ENCODE measurements at regions not wholly inside any gene's neighbourhood (a gene's known extent, or its start where the extent isn't known, plus 50 kb on each side); places are given as distances from the start of the nearest gene placed in this dataset.
"Not testable (repeated sequence)": the region's sequence is repeated elsewhere in the genome, so short reads cannot be mapped to it uniquely, and the experiment has no call there.

DNA sequence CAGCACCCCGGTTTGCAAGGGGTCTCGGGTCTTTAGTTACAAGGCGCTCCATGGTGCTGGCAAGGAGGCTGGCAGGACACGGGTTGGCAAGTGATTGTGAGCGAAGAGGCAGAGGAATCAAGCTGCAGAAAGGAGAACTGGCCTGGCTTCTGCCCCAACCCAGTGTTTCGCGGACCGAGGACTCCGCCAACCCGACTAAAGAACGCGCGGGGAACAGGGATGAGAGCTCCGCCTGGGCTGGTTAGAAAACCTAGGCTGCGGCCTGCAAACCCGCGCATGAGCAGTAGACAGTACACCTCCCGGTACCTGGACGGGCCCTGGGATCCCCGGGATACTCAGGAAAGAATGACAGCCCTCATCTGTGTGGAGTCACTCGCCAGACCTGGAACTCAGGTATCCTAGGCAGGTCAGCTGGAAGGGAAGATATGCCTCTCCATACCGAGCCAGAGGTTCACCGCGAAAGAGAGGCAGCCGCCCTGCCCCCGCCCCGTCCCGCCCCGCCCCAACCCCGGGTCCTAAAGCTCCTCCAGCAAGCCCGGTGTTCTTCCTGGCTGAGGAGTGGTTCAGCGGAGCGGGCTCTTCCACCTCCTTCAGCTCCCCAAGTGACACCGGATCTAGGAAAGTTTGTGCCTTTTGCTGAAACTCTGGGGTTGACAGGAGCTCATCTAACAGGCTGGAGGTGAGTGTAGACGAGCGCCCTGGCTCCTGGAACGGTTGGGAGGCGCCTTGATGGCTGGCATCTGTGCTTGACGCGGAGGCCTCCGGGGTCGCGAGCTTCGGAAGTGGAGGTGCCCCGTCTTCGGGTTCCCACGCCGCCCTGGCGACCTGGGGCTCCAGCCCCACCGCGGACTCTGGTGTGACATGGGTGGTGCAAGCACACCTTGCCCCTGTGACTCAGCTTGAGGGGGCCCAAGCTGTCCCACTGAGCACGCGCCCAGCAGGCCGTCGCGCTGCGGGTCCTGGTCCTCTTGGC lies 1847.3 kb upstream of the DEFB115 start:
- no peak for DNase-seq (ENCODE audit: low read depth, low spot score)
- no peak overlapping the region for H3K4me3 ChIP-seq (ENCODE audit: low read length)

DNA sequence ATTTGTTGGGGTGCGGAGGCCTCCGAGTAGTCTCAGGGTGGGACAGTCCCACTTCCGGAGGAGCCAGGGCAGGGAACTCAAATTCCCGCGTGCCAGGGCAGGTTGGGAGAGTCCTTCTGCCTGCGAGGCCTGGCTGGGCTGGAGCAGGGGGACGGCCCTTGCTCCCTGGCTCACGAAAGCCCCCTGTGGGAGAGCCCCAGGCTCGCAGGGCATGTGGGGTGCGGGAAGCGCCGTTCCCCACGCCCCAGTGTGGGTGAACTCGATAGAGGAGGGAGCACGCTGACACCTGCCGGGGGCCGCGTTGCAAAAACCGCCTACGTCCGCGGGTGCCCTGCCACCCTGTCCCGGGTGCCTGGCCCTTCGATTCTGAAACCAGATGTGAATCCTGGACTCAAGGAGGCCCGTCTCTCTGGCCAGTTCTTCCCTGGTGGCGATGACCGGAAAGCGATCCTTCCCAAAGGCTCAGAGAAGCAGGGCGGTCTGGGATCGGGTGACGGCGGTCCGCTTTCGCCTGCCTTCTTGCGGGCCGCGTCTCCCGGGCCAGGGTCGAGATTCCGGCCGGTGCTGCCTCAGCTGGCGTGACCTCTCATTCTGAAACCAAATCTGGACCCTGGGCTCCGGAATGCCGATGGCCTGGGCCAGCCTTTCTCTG lies 1846.5 kb upstream of the DEFB115 start:
- DNase-seq (ENCODE audit: low read depth, low spot score) = no peak
- no peak overlapping the region for H3K4me3 ChIP-seq (ENCODE audit: low read length)

DNA sequence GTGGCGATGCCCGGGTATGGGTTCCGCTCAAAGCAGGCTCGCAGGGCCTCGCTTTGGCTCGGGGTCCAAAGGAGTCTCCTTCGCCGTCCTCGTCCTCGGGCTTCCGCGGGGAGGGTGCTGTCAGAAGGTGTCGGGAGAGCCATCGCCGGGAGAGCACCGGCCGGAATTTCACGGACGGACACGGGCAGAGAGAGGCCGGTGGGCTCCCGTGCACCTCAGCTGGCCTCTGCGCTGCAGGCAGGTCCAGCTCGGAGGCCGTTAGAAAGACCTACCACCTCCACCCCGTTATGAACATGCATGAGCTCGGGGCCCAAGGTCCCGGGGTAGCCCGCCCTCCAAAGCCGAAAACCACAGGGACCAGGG lies 1846.0 kb upstream of the DEFB115 start:
- DNase-seq (ENCODE audit: low read depth, low spot score); H3K4me3 ChIP-seq (ENCODE audit: low read length): not testable (repeated sequence)

DNA sequence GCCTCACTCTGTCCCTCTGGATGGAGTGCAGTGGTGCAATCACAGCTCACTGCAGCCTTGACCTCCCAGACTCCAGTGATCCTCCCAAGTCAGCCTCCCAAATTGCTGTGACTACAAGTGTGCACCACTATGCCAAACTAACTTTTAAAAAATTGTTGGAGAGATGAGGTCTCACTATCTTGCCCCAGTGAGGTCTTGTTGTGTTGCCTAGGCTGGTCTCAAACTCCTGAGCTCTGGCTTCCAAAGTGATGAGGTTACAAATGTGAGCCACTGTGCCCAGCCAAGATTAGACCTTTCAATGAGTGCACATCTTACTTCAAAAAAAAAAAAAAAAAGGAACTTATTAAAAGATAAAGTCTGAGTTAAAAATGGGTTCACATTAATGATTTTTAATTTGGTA lies 1838.1 kb upstream of the DEFB115 start:
- no peak for DNase-seq (ENCODE audit: low read depth, low spot score)
- no peak overlapping the region for H3K4me3 ChIP-seq (ENCODE audit: low read length)

DNA sequence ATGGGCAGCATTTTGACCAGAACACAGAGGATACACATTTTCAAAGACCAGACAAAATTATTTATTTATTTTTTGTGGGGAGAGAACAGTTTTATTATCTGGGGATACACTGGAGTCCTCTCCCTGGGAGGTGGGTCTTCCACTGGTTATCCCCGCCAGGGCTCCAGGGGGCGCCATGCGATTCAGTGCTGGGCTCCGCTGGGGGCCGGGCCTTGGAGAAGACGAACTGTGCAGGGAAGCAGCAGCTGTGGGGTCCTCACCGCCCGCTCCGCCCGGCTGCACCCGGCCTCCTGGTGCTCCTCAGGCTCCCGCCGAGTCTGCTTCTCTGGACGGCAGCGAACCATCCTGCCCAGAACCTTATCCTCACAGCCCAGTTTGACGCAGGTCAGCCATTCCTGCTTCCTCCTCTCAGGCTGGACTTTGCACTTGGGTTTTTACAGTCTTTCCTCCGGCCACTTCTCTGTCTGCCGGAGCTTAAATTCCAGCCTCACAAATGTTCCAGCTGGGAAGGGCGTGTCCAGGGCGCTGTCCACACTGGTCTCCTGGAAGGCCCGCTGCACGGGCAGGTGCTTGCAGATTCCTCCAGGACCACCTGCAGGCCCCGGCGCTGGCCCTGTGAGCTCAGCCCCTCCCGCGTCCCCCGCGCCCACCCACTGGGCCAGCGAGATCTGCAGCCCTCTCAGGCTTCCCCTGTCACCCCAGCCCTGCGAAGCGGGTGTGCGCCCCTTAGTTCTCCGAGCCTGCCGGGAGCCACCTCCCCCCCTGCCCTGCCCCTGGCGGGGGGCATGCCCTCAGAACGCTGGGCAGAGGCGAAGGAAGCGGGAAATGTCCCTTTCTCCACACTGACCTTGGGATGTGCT lies 1830.0 kb upstream of the DEFB115 start:
- no peak overlapping the region for H3K4me3 ChIP-seq (ENCODE audit: low read length)
- DNase-seq (ENCODE audit: low read depth, low spot score) = no peak

DNA sequence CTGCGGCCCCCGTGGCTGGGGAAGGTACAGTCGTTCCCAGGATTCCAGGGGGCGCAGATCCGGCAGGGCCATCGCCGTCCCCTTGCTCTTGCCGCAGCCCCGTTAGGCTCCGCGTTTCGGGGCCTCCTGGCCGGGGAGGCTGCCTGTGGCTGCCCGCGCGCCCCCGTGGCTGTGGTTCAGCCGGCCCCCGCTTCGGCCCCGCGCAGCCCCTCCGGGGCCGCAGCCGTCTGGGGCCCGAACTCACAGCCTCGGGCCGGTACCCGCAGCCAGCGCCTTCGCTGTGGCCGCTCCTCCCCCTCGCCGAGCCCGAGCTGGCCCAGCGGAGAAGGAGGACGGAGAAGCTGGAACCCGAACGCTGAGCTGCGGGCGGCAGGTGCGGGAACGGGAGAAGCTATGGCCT lies 1826.9 kb upstream of the DEFB115 start:
- DNase-seq (ENCODE audit: low read depth, low spot score) = no peak
- H3K4me3 ChIP-seq (ENCODE audit: low read length) = no peak overlapping the region

DNA sequence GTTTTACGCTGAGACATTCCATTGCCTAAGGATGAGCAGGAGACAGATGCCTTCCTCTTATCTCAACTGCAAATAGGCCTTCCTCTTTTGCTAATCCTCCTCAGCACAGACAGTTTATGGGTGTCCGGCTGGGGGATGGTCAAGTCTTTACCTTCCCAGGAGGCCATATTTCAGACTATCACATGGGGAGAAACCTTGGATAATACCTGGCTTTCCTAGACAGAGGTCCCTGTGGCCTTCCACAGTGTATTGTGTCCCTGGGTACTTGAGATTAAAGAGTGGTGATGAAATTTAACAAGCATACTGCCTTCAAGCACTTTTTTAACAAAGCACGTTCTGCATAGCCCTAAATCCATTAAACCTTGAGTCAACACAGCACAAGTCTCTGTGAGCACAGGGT lies 1816.7 kb upstream of the DEFB115 start:
- not testable (repeated sequence) for H3K4me3 ChIP-seq (ENCODE audit: low read length); DNase-seq (ENCODE audit: low read depth, low spot score)

DNA sequence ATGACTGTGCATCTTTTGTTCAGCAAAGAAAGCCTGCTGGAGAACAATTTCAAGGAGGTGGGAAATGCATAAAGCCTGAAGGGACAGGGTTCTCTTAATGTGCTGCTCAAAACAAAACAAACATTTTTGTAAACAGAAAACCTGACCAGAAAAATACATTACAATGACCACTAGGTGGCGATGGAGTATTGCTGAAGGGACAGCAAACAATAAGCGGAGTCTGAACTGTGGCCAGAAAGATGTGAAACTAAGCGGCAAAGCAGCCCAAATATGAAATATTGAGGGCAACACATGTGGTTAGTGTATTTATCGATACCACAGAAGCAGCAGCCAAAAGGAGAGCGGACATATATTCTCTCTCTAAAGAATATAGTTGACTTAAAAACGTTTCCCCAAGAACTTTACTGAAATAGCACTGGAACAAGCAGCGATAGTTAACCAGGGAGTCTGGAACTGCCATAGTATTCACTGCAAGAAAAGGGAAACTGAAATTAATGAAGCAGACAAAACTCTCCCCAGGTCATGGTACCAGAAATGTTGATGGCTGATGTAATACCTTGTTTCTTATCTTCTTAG lies 1814.2 kb upstream of the DEFB115 start:
- not testable (repeated sequence) for H3K4me3 ChIP-seq (ENCODE audit: low read length)
- peak; percentile 55 for DNase-seq (ENCODE audit: low read depth, low spot score)

DNA sequence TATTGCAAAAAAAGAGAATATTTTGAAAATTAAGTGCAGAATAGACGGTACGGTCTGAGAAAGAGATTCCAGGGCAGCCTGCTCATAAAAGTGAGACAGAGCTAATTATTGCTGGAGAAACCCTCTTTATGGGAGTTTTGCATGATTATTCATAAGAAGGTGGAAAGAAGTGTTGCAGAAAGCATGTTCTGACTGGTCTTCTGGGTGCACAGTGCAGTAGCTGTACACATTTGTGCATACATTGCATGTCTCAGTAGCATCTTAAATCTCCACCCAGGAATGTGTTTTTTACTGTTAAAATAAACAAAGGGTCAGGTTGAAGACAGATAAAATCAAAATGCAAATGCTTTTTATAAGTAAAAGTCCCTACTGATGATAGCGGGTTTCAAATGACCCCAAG lies 1813.6 kb upstream of the DEFB115 start:
- H3K4me3 ChIP-seq (ENCODE audit: low read length) = no peak overlapping the region

DNA sequence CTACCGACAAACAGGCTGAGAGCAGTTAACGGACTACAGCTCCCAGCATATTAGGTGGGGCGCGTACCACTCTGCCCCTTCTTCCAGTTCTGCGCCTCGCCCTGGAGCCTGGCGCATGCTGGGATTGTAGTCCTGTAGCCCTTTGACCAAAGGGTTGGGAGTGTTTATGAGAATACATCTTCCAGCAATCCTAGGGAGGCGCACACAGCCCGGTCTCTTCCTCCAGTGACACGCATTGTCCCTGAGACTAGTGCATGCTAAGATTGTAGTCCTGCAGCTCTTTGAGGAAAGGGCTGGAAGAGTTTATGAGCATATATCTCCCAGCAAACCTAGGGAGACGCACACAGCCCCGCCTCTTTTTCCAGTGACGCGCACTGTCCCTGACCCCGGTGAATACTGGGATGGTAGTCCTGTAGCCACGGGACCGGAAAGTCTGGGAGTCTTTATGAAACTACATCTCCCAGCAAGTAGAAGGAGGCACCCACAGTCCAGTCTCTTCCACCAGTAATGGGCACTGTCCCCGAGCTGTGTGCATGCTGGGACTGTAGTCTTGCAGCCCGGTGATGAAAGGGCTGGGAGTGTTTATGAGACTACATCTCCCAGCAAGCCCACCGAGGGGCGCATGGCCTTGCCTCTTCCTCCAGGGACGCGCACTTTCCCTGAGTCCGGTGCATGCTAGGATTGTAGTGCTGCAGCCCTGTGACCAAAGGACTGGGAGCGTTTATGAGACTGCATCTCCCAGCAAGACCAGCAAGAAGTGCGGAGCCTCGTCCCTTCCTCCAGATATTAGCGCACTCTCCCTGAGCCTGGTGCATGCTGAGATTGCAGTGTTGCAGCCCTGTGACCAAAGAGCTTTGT lies 1812.2 kb upstream of the DEFB115 start:
- H3K4me3 ChIP-seq (ENCODE audit: low read length) = peak overlapping the region; percentile 40
- DNase-seq (ENCODE audit: low read depth, low spot score) = peak; percentile 47

More for the DNA sequence above, 1813.6 kb upstream of the DEFB115 start:
- DNase-seq (ENCODE audit: low read depth, low spot score) = no peak

DNA sequence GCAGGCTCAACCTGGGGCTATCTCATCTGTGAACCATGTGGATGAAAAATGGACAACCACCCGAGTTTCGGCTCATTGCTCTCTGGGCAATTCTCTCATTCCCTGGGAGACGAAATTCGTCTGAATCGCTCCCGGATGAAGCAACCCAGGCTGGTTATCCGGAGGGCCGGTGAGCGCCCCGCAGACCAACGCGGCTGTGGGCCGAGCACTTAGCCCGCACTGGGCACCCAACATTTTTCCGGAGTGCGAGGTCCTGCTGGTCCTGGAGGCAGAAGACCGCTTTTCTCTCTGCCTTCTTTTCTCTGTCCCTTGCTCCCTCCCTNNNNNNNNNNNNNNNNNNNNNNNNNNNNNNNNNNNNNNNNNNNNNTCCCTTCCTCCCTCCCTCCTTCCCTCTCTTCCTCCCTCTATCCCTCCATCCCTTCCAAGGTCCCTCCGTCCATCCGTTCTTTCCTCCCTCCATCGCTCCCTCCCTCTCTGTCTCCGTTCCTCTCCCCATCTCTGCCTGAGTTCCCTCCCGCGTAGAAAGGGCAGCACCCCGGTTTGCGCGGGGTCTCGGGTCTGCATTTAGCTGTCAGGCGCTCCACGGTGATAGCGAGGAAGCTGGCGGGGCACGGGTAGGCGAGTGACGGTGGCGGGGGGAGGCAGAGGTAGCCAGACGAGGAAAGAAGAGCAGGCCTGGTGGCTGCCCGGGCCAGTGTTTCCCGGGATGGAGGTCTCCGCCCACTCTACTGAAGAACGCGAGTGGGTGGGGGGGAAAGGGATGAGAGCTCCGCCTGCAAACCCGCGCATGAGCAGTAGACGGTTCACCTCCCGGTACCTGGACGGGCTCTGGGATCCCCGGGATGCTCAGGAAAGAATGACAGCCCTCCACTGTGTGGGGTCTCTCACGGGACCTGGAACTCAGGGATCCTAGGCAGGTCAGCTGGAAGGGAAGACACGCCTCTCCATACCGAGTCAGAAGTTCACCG lies 1809.7 kb upstream of the DEFB115 start:
- DNase-seq (ENCODE audit: low read depth, low spot score); H3K4me3 ChIP-seq (ENCODE audit: low read length): not testable (repeated sequence)

DNA sequence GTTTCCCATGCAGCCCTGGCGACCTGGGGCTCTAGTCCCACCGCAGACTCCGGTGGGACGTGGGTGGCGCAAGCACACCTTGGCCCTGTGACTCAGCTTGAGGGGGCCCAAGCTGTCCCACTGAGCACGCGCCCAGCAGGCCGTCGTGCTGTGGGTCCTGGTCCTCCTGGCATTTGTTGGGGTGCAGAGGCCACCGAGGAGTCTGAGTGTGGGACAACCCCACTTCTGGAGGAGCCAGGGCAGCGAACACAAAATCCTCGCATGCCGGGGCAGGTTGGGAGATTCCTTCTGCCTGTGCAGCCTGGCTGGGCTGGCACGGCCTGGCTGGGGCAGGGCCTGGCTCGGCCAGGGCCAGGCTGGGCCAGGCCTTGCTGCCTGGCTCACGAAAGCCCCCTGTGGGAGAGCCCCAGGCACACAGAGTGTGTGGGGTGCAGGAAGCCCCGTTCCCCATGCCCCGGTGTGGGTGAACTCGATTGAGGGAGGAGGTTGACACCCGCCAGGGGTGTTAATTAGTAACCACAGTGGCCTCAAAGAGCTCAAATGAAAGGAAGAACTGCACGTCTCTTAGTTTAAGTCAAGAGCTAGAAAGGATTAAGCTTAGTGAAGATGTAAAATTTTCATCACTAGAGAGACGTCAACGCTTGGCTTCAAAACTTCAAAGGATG lies 1808.5 kb upstream of the DEFB115 start:
- no peak overlapping the region for H3K4me3 ChIP-seq (ENCODE audit: low read length)
- DNase-seq (ENCODE audit: low read depth, low spot score) = no peak

DNA sequence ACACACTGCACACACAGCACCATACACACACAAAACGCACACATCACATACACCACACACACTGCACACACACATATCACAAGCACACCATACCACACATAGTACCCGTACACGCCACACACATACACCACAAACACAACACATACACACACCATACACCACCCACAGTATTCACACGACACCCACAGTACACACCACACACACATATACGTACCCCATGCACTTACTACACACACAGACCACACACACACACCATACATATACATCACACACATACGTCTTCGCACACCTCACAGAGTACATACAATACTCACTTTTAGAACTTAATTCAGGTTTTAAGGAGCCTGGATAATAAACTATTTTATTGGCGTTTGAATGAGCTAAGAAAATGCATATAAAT lies 1805.3 kb upstream of the DEFB115 start:
- H3K4me3 ChIP-seq (ENCODE audit: low read length) = no peak overlapping the region
- DNase-seq (ENCODE audit: low read depth, low spot score) = no peak

DNA sequence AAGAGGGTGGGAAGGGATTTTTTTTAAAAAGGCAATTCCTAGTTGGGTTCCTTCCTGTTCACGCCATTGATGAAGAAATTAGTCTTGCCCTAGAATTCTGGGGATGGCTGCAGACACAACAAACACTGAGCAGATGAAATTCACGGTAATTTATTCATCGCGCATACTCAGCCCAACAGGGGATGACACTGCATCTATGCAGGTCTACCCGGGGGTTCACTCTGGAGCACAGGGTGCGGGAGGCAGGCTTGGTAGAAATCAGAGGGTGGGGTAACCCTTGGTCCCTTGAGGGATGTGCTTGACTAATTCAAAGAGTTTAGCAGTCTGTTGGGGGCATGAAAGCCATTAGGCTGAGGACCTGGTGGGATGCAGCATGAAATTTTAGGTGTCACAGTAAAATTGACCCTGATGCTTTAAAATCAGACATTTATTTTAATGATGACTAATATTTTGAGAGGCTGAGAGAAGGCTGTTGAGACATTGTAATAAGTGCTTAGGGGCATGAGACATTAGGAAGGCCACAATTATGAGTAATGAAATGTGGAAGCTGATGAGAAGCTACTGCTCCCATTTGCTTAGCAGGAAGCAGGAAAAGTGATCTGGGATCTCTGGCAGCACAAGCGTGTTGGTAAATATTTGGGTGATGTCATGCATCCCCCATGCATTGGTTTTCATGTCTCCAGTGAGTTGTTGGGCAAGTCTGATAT lies 1800.3 kb upstream of the DEFB115 start:
- not testable (repeated sequence) for H3K4me3 ChIP-seq (ENCODE audit: low read length); DNase-seq (ENCODE audit: low read depth, low spot score)

DNA sequence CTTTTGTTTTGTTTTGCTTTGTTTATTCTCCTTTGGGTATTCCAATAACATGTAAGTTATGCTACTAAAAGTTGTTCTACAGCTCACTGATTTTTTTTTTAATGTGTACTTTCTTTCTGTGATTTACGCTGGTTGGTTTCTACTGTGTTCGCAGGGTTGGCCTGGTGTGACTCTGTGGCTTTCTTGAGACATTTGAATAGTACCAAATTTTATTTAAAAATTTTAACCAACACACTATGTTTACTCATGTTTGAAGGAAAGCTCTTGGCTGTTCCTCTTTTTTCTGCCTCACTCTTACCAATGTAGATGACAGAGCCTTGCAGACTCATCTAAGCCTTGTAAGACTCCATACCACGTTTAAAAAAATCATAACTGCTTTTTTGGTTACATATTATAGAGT lies 1784.9 kb upstream of the DEFB115 start:
- H3K4me3 ChIP-seq (ENCODE audit: low read length) = no peak overlapping the region
- no peak for DNase-seq (ENCODE audit: low read depth, low spot score)

DNA sequence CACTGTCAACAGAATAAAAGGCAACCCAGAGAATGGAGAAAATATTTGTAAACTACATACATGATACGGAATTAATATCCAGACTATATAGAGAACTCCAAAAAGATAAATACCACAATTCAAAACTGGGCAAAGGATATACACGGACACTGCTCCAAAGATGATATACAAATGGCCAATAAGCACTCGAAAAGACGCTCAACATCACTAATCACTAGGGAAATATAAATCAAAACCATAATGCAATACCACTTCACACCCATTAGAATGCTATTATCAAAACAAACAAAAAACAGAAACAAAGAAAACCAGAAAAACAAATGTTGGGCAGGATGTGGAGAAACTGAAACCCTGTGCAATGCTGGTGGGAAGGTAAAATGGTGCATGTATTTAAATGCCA lies 1764.6 kb upstream of the DEFB115 start:
- not testable (repeated sequence) for H3K4me3 ChIP-seq (ENCODE audit: low read length)

More for the DNA sequence above, 1764.6 kb upstream of the DEFB115 start:
- DNase-seq (ENCODE audit: low read depth, low spot score) = not testable (repeated sequence)

Data from Jurkat, Clone E6-1 (cell line).